GM20000 (cell line): ENCODE measurements at regions not wholly inside any gene's neighbourhood (a gene's known extent, or its start where the extent isn't known, plus 50 kb on each side); places are given as distances from the start of the nearest gene placed in this dataset.

Source experiments
- DNase-seq: peaks from one replicate; pipeline ENCODE4 v3.0.0; 2012; ENCODE audit warnings: low spot score
- CTCF ChIP-seq: IDR thresholded peaks from 2 replicates; pipeline ENCODE4 v1.5.1; 2012; ENCODE audit warnings: mild to moderate bottlenecking, control low read depth; ENCODE audit errors: extremely low read depth, missing control alignments

- TF ChIP-seq CTCF, result no peak
- no peak for DNase-seq
Observed at GRCh38 chr7:17619196-17619818, 320.9 kb downstream of the AHR start.

- no peak for TF ChIP-seq CTCF
- no peak for DNase-seq
Observed at GRCh38 chr7:17620566-17620965, 319.7 kb downstream of the SNX13 start.

- TF ChIP-seq CTCF, result no peak
- no peak for DNase-seq
Observed at GRCh38 chr7:17622451-17622850, 317.8 kb downstream of the SNX13 start.

GRCh38 chr7:17623546-17624185 lies 316.6 kb downstream of the SNX13 start:
- no peak for TF ChIP-seq CTCF
- DNase-seq, result no peak

GRCh38 chr7:17624379-17624778 lies 315.9 kb downstream of the SNX13 start:
- TF ChIP-seq CTCF, result no peak
- no peak for DNase-seq

GRCh38 chr7:17625043-17625442 lies 315.3 kb downstream of the SNX13 start:
- DNase-seq, result no peak
- no peak for TF ChIP-seq CTCF

- DNase-seq, result no peak
- no peak for TF ChIP-seq CTCF
Observed at GRCh38 chr7:17626235-17626634, 314.1 kb downstream of the SNX13 start.
